Eye (tissue), 1 donor: ENCODE measurements at regions not wholly inside any gene's neighbourhood (a gene's known extent, or its start where the extent isn't known, plus 50 kb on each side); places are given as distances from the start of the nearest gene placed in this dataset.

Experiments used
- DNase-seq: peaks from one replicate; pipeline ENCODE4 v3.0.0-alpha.2; 2015

- DNase-seq, result no peak
Observed at GRCh38 chr13:76038920-76039716, 403.0 kb downstream of the LMO7 start.

- no peak for DNase-seq
Observed at GRCh38 chr13:76036176-76036575, 400.0 kb downstream of the LMO7 start.

- no peak for DNase-seq
Observed at GRCh38 chr13:76035711-76036110, 399.6 kb downstream of the LMO7 start.

DNA sequence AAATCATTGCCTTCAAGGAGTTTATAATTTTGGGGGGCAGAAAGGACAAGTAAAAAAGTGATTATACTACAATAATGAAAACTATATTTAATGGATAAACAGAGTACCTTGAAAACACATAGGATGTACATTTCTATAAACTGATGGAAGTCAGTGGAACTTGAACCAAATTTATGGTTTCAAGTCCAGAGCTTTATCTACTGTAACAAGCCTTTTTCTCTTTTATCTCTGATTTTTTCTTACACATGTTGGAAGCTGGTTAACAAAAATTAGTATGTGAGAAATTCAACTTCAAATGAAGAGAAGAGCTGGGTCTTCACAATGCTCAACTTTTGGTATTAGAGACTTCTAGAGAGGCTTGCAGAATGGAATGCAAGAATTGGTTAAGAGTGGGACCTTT is 393.6 kb downstream of the LMO7 start:
- DNase-seq, result no peak

- DNase-seq, result no peak
Observed at GRCh38 chr13:76029088-76029487, 393.0 kb downstream of the LMO7 start.

DNA sequence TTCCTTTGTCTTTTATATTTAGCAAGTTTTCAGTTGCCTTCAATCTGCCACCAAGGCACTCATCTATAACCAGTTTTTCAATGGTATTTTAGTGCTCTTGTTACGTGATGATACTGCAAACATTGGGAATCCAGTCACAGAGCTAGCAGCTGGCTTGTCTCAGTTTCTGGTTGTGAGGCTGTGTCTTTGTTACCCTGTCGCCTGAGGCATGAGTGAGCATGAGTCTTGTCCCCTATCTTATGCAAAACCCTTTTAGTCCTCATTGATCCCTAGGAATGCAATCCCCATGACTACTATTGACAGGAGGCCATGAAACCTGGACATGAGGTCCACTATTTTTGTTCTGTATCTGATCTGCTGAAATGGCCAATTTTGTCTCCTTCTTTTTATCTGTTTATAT is 391.0 kb downstream of the LMO7 start:
- DNase-seq, result no peak

- DNase-seq, result no peak
Observed at GRCh38 chr13:76025392-76025791, 389.3 kb downstream of the LMO7 start.

- DNase-seq, result no peak
Observed at GRCh38 chr13:76024151-76024550, 388.0 kb downstream of the LMO7 start.

GRCh38 chr13:76023652-76024051 is 387.5 kb downstream of the LMO7 start:
- no peak for DNase-seq

DNA sequence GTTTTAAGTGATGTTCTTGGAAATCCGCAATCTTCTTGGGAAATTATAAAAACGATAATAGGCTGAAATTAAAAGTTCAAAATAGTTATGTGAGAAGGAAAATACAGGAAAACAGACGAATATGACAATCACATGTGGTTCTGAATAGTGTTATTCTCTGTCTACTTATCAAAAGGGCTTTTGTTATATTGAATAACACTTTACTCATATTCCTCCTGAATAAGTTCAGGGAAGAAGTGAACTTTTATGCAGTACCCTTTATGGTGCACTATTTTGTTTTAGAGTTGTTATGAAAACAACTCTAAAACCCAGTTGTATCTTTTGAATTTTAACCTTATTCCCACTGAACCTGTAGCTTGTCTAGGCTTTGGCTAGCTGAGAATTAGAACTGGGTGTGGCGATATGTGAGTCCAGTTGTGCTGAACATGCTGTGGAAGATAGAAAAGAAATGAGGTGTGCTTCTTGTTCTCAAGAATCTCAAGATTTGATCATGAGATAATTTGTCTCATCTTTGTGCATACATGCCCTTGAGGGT is 384.4 kb downstream of the LMO7 start:
- no peak for DNase-seq

DNA sequence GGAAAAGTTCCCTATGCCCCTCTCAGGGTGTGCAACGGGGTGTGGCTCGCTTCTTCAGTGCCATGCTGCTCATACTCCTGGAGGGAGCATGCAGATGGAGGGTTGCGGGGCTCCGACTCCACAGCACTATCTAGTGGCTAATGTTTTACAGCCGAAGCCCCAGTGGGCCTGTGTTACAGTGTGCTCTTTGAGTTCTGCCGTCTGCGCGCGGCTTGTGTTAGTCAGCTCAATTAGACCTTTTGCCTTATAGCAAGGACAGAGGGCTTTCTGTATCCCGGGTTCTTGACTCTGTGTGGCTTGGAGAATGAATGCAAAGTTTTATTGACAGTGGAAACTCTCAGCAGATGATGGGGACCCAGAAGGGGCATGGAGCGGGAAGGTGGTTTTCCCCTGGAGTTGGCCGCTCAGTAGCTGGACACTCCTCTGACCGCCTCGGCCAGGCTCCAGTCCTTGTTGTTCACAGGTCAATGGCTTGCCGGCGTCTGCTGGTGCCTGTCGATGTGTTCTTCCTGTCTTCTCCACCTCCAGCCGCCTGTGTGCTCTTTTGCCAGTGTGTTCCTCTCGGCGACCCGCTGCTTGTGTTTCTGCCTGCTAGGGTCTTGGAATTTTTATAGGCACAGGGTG is 383.4 kb downstream of the LMO7 start:
- peak; percentile 37 for DNase-seq

- no peak for DNase-seq
Observed at GRCh38 chr13:76017861-76018556, 381.9 kb downstream of the LMO7 start.

DNA sequence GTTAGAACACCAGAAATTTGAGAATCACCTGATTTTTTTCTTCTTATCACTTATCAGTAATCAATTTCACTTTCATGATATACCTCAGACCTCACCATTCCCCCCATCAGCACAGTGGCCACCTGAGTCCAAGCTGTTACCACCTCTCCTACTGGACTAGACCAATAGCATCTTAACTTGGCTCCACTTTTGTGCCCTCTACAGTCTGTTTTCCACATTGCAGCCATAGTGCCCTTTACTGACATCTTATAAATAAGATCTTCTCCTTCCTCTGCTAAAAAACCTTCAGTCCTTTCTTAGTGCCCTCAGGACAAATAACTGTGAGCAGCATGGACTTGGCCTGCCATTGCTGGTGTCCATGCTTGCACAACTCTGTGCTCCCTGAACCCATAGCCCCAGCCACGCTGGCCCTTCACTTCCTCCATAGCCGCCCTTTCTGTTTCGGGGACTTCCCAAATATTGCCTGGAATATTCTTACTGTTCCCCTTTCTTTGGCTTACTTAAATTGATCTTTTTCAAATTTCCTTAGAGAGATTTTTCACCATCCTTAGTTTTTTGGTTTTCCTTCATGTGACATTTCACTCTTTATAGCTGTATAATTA is 380.8 kb downstream of the LMO7 start:
- DNase-seq, result no peak

DNA sequence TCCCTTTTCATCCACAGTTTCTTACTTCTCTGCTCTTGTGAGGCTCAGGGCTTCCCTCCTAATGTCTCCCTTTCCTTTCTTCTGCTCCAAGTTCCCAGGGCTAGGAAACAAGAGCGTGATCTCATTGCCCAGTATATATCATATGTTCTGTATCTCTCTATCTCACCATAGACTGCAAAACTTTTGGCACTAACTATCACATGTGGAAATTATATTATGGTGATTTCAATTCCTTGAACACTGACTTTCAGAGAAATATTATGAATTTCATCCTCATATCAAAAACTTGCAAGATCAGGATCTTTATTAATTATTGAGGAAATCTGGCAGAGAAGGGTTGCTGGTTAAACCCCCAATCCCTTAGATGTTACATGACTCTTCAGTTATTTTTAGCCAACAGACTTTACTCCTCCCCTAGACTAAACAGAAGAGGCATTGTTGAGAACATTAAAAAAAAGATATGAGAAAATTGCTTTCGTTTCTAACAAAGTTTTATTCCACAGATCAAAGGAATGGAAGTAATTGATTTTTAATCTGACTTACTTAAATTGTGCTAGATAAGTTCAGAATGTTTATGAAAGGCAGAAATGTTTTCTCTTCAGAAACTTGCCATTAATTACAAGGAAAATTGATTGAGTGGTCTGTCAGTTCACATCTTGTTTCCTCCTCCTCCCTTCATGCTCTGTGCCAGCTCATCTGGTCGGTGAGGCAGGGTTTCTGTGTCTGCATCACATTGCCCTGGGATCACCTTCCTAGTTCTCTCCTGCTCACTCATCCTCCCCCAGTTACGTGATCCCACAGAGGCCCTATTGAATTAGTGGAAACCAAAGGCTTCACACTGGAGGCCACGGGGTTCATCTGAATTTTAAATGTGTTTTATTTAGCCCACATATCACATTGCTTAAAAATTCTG is 378.5 kb downstream of the LMO7 start:
- peak; percentile 50 for DNase-seq

- DNase-seq, result peak; percentile 9
Observed at GRCh38 chr13:76012091-76012721, 376.1 kb downstream of the LMO7 start.

DNA sequence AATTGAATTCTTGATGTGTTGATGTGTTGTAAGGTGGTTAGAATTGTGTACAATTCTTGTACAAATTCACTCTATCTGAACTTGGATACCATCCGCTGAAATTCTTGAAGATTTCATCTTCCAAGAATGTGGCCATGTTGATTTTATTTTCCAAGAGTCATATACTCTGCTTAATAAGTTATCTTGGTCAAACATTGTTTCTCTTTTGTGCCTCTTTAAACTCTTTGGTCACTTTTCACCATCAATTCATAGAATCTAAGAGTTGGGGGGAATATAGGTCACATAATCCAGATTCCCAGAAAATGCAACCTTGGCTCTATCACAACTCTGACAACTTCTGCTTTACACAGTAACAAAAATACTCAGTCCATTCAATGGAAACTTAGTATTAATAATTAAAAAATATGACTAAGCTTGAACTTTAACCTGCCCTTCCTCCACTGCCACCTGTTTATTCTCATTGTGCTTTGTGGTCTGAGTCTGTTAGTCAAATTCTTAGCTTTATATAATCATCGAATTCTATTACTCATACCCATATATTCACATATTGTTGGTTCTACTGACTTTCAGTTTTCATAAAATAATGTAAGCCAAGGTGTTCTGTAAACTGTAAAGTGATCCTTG is 373.2 kb downstream of the LMO7 start:
- no peak for DNase-seq

- DNase-seq, result no peak
Observed at GRCh38 chr13:76004416-76004815, 368.3 kb downstream of the LMO7 start.

DNA sequence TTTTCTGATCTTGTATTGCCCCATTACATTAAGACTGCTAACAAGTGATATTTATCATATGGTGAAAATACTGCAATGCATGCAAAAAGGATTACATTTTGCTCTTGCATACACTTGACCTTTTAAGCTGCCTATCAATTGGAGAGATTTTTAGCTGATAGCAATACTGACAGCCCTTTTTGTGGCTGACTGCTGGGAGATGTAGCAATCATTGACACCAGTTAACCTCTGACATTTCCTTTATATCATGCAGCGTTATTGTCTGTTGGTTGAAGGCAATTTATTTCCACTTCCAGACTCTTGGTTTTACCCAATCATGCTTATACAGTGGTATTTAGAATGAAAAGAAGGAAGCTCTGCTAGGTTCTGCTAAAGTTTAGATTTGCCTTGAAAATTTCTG is 364.0 kb downstream of the LMO7 start:
- peak; percentile 52 for DNase-seq

DNA sequence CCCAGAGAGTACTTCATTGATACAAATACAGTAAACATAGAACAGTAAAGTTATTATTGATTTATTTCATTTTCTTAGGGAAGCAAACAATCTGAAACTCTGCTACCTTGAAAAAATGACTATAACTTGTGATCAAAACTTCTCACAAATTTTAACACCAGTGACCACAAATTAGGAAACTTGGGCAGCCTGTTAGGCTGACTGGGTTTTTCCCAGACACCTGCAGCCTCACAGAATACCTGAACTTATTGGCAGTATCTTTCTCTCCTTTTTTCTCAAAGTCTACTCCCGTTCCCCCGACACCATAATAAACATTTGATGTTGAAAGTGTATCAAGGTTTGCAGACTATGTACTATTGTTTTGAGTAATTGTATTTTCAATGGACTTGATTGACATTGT is 360.5 kb downstream of the LMO7 start:
- DNase-seq, result no peak

GRCh38 chr13:75995966-75996365 is 359.8 kb downstream of the LMO7 start:
- DNase-seq, result no peak

GRCh38 chr13:75993823-75994222 is 357.7 kb downstream of the LMO7 start:
- no peak for DNase-seq
